ENCODE measurements at regions not wholly inside any gene's neighbourhood (a gene's known extent, or its start where the extent isn't known, plus 50 kb on each side); places are given as distances from the start of the nearest gene placed in this dataset.
"Not testable (repeated sequence)": the region's sequence is repeated elsewhere in the genome, so short reads cannot be mapped to it uniquely, and the experiment has no call there.

DNA sequence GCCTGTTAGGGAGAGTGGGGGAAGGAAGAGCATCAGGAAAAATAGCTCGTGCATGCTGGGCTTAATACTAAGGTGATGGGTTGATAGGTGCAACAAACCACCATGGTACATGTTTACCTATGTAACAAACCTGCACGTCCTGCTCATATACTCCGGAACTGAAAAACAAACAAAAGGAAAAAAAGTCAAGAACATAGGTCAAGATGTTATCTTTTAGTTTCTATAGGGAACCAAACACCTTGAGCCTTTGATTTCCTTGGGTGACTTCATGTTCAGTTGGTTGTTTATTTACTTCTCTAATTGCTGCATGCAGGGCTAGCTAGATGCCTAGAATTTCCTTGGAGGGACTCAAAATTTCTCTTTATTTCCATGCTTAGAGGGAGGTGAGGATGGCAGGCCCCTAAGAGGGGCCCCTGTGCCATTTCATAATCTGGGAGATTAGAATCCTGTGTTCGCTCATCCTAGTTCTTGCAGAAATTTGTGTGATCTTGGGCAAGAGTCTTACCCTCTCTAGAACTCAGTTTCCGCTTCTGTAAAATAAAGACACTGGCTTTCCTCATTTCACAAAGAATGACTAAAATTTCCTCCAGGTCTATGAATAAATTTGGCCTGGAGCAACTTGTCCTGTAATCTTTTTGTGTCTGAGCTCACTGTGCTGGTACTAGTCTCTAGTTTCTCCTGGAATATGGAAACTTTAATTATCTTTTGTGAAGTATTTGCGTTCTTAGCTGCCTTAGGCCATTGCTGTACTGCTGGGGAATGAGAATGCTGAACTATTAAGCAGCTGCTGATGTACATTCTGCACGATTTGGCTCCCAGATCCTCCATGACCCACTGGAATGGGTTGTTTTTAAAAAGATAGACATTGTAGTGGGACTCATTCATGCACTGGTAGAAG, 457.5 kb downstream of the EDEM1 start:
- DNase-seq, result no peak

DNA sequence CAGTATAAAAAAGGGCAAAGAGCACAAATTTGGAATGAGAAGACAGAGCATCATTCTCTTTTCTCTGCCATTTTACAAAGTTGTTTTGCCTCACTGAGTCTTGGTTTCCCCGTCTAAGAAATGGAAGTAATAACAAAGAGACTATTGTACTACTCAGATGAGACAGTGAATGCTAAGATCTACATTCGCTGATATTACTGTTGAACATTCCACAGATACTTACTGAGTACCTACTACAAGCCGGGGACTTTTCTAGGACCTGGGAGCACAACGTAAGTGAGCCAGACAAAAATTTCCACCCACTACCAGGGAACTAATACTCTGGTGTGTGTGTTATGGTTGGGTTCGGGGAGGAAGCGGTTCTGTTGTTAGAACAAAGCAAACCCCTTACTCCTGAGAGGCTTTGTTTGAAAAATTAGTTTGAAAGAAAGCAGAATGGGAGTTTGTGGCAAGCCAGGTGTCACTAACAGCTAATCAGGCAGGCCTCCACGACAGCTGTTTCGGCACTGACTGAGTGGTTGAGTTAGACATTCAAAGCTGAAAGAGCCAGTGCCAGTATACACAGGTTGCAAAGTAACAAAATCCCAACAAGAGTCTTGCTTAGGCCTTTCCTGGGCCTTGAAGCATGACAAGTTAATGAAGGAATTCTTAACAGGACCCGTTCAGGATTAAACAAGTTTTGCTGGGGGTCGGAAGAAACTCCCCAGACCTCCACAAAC, 458.3 kb downstream of the EDEM1 start:
- DNase-seq, result no peak

DNA sequence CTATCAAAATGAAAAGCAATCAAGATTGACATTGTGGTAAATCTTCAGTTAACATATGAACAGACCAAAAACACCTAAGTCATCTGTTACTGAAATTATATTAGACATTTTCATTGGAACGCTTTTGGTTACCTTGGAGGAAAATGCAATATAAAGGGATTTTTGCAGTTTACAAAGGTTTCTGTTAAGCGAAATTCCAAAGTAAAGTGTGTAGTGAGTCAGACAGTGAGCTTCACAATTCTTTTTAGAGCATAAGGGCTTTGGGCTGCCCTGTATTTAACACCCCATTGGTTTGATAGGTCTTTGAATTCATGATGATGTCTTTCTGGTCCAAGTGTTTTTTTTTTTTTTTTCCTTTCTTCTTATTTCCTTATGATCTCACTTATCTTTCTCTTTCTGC, 462.8 kb downstream of the EDEM1 start:
- no peak for DNase-seq

DNA sequence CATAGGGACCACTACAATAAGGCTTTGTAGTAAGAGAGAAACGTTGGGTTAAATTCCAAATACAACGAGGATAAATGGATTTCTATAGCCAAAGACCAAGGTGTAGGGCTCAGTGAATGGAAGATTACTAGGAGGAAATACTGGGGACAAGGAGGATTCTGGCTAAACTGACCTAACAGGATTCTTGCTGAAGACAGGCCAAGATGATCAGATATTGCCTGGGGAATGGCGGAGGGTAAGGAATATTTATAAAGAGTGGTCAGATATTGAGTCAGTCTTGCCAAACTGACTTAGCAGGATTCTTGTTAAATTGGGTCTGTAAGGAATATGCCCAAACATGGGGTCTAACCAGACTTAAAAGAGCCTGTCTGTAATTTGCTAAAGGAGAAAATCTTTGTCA, 463.8 kb downstream of the EDEM1 start:
- no peak for DNase-seq

DNA sequence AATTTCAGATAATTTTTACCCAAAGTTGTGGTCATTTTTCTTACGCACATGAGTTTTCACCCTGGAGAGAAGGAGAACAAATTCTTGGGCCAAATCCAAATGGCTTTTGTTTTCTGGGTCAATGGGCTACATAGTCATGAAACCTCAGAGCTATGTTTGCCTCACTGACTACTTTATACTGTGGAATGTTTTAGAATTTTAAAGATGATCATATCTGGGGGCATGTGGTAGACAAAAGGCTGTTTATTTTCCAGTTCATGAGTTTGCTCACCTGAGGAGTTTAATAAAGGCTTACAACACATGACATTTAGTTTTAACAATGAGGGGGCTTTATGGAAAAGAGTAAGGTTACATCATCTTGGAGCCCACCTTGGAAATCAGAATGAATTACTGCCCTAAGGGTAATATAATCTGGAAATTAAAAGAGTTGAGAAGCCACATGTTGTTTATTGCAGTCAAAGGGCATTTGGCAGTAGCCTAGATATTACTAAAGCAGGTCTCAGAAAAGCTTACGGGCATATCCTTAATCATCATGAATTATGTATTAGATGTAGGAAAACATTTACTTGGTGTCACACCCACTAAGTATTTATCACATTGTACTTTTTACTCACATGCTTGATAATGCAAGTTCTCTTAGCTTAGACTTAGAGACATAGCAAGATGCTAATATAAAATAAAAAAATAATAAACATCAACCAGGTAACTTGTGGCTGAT, 466.1 kb downstream of the EDEM1 start:
- DNase-seq, result no peak

DNA sequence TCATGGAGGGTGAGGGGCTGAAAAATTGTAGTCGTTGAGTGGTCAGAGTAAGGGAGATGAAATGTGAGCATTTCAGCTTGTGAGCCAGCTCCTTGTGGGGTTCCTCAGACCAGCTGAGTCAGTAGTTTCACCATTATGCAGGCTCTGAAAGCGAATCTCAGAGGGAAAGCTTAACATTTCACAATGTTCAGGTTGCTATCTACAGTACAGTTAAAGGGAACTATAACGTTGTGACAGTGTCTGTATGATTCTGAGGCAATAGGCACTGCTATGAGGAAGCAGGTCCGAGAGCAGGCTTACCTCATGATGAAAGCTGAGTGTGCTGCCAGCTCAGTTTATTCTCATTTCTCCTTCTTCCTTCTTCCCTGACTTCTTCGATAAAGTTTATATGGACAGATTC, 469.6 kb downstream of the EDEM1 start:
- no peak for DNase-seq

DNA sequence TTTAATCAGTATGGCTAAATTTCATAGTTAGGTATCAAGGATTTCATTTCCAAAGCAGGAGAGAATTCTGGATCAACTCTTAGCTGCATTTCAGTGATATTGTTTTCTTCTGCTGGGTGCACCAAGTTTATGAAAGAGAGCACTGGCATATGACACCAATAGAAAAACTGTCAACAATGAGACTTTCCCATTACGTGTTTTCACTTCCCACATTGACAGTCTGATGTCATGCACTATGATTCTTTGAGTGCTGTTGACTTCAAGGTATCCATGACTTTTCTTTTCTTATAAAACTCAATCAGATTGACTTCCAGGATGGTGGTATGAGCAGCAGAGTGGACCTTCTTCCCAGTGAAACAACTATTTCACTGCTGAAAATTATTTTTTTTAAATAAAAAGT, 476.1 kb downstream of the EDEM1 start:
- no peak for DNase-seq

DNA sequence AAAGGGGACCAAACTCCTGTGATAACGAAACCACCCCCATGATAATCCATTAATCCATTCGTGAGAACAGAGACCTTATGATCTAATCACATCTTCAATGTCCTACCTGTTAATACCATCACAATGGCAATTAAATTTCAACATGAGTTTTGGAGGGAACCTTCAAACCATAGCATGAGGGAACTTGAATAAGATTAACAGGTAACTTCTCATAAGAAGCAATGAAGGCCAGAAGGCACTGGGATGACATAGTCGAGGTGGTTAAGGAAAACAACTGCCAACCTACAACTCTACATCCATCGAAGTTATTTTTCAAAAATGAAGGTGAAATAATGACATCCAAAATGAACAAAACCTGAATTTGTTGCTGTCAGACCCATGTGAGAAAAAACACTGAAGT, 478.9 kb downstream of the EDEM1 start:
- no peak for DNase-seq

DNA sequence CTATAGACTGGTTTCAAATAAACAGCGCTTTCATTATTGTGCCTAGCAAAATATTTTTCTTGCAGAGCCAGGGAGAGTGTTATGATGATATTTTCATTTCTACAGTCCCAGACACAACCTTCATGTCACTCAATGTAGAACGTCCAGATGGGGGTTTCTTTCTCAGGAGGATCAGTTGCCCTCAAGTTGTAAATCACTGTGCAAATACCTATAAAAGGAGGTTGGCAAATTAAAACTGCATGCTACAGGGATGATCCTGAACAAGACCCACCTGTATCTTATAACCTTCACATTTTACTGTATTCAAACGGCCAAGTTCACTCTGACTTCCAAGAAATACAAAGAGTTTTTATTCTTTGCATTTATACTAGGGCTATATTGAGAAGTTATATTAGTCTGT, 486.0 kb downstream of the EDEM1 start:
- no peak for DNase-seq

DNA sequence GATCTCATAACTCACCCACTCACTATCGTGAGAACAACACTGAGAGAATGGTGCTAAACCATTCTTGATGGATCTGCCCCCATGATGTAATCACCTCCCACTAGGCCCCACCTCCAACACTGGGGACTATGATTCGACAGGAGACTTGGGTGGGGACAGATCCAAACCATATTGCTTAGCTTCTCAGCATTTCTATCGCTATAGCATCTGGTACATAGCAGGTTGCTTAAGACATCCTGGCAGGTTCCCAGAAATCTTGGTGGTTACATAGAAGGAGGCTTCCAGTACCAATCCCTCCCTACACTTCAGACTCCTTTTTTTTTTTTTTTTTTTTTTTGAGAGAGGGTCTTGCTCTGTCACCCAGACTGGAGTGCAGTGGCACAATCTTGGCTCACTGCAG, 487.8 kb downstream of the EDEM1 start:
- DNase-seq, result no peak

DNA sequence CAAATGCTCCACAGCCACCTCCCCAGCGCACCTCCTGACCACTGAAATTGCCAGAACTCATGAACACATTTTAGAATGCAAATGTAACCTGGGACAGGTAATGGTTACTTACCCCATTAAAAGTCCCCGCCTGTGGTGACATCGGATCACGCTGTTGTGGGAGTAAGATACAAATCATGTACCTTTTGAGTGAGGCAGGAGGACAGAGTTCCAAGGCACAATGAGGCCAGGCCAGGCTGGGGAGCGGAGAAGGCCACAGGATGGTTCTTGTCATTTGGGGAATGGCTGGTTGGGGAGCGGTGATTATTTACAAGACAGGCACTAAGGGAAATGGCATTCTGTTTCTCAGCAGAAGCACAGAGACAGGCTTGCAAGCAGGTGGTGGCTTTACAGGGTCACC, 490.0 kb downstream of the EDEM1 start:
- no peak for DNase-seq

DNA sequence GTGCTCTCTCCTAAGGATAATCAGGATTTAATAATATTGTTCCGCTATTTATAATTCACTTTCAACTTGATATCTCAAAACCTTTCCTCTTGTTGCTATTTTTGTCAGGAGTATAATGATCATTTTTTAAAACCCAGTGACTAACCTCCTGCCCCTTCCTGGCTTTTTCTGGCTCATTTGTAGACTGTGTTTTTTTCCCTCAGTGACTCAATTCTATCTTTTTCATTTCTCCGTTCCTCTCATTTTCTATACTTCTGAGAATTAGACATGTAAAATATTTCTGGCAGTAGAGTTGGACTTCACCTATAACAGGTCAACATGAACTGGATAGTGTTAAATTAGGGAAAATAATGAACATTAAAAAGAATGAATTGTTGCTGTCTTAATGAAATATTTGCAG, 490.7 kb downstream of the EDEM1 start:
- no peak for DNase-seq

DNA sequence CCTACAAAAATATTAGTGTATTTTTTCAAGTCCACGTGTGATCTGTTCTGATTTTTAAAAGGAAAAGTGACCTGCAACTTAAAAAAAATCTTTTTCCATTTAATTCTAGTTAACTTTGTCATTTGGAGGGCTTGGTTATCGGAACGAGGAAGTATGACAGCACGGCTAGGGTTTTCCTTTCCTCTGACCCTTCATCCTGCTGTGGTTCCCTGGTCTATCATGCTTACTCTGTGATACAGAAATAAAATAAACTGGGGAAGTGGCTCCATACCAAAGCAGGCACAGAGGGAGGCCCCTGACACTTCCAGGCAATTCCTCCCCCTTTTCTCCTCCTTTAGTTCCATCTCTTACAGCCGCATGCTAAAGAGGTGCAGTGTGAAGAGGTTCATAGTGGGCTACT, 491.3 kb downstream of the EDEM1 start:
- DNase-seq, result no peak

DNA sequence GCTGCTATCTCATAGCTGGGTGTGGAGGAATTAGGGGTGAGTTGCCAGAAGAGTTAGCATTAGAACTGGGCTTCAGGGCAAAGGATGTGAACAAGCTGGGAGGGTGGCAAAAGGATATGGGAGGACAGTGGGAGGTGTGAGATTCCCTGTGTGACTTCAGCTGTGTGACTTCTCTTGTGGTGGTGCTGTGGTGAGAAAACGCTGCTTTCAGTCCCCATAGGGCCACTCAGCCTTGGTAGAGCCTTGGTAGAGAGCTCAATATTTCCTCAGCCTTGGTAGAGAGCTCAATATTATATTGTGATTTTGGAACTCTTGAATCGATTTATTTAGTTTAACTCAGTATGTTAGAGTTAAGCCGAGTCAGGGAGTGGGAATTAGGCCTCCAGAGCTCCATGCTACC, 499.7 kb downstream of the EDEM1 start:
- DNase-seq, result no peak

DNA sequence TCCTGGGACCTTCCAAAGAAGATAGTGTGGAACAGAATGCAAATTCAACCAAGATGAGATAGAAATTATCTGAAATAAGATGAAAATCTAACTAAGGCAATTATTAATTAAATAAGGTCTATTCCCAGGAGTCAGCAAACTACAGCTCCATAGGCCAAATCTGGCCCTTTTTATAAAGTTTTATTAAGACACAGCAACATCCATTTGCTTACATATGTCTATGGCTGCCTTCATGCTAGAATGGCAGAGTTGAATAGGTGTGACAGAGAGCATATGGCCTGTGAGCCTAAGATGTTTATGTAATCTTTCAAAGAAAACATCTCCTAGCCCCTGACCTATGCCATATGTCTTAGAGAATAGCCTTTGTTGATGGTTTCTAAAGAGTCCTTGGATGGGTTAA, 503.0 kb downstream of the EDEM1 start:
- no peak for DNase-seq

DNA sequence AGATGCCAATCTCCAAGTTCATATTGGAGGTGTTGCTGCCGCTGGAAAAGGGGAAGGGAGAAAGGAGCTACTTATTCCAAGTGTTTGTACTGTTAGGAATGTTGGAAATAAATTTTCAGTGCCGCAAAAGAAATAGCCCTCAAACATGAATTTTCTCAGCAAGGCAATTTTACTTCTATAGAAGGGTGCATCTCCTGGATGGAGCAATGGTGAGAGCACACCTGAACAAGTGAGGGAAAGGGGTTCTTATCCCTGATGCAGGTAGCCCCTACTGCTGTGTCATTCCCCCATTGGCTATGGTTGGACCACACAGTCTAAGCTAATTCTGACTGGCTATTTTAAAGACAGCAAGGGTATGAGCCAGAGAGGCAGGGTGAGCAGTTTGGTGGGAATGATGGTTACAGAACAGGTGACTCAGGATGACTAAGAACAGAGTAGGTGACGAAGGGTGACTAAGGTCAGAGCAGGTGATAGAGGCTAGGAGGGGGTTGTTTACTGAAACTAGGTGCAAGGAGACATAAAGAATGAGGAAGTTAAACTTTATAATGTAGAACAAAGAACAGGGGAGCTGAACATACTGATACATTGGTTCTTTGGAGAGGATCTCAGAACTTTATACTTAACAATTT, 503.5 kb downstream of the EDEM1 start:
- no peak for DNase-seq

DNA sequence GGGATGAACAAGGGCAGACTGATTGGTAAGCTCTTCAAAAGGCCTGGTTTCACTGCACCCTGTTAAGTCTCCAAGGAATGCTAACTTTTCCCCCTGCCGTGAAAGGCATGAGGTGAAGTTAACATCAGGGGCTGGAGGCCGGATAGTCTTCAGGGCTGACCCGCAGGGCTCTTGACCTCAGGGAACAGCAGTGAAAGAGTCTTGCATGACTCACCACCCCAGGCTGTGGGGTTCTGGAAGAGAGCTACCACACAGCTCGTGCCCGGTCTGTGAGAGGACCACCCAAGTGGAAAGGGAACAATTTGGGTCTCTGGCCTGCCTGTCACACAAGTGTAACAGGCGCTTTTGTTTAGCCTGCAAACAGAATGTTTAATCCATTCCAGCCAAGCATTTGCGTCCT, 504.9 kb downstream of the EDEM1 start:
- no peak for DNase-seq

DNA sequence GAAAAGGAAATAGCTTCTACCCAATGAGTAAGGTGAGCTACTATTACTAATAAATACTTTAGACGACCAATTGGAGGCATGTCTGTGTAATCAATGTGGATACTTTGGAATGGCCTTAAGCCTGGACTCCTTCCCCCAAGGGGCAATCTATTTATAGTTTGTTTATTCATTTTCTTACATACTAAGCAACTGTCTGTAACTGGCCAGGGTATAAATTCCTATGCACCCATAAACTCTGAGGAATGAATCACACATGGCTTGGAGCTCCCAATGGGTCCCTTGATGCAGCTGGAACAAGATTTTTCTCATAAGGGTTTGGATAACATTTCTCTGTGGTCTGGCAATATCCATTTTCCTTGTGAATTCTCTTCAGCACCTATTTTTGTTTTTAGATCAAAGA, 506.8 kb downstream of the EDEM1 start:
- DNase-seq, result no peak

DNA sequence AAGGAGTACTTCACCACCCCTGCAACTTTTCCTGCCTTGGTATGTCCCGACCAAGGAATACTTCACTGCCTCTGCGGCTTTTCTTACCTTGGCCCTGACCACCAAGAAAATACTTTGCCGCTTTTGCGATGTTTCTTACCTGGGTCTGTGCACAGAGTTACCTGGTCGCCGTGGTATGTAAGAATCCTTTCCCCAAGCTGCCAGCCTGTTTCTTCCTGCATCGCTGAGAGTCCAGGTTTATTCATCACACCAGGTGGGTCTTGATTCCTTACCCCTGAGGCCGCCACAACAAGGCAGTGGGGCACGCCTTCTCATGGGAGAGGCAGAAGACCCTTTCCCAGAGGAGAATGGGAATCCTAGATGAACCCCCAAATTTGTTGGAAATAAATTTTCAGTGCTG, 511.3 kb downstream of the EDEM1 start:
- DNase-seq, result no peak

DNA sequence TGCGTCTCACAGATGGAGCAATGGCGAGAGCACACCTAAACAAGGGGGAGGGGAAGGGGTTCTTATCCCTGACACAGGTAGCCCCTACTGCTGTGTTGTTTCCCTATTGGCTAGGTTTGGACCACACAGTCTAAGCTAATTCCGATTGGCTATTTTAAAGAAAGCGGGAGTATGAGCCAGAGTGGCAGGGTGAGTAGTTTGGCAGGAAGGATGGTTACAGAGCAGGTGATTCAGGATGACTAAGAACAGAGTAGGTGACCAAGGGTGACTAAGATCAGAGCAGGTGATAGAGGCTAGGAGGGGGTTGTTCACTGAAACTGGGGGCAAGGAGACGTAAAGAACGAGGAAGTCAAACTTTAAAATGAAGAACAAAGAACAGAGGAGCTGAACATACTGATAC, 511.8 kb downstream of the EDEM1 start:
- DNase-seq, result no peak

DNA sequence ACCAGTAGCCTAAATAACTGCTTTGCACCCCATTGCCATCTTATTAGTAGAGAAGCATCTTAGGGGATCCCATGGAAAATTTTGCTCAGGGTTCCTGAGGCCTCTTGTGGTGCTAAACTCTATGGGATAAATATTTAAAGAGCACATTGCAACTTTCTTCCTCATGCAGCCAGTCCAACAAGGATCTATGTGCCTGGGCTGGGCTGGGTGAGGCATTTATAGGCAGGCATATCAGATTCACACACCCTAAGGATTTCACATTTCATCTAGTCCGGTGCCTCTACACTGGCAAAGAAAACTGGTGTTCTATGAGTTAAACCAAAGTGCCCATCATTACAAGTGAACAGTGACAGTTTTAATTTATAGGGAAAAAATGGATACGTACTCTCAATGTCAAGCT, 512.3 kb downstream of the EDEM1 start:
- no peak for DNase-seq

DNA sequence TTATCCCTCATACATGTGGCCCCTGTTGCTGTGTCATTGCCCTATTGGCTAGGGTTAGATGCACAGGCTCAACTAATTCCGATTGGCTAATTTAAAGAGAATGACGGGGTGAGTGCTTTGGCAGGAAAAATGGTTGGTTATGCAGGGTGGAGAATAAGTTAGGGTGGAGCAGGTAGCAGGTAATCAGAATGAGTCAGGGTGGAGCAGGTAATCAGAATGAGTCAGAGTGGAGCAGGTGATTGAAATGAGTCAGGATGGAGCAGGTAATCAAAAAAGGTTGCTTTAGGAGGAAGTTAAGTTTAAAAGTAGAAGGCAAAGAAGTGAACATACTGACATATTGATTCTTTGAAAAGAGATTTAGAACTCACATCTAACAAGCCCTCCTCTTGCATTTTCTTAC, 513.5 kb downstream of the EDEM1 start:
- not testable (repeated sequence) for DNase-seq

DNA sequence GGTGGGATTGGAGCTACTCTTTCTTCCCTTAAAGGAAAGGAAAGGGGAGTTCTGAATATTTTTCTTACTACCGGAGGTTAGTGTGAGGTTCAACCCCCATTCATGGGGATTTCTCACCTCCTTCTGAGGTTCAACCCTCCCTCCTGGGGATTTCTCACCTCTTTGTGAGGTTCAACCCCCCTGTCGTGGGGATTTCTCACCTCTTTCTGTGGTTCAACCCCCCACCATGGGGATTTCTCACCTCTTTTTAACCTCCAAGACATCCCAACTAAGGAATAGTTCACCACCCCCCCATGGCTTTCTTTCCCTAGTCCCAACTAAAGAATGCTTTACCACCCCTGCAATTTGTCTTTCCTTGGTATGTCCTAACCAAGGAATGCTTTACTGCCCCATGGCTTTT, 520.3 kb downstream of the EDEM1 start:
- DNase-seq, result no peak
